Upper lobe of left lung (tissue), 4 donors: ENCODE measurements at regions not wholly inside any gene's neighbourhood (a gene's known extent, or its start where the extent isn't known, plus 50 kb on each side); places are given as distances from the start of the nearest gene placed in this dataset.

Experiments
- EP300 ChIP-seq, 4 donors: sonication (generic); formaldehyde crosslinking; IDR thresholded peaks; one replicate each; pipeline ENCODE4 v1.5.1; 2017; ENCODE audit warnings: antibody characterized with exemption in 4 of 4, control low read depth in 2 of 4
- POLR2AphosphoS5 ChIP-seq, 2 donors: sonication (generic); formaldehyde crosslinking; IDR thresholded peaks; one replicate each; pipeline ENCODE4 v1.5.1; 2017; ENCODE audit warnings: antibody characterized with exemption in 2 of 2
- TF ChIP-seq, protein P1 (sequence below), 6 experiments: fragments of 450-650 bp in 4 of 6; fragments of 200-600 bp in 2 of 6; sonication (generic) in 2 of 6; IDR thresholded peaks; one replicate each; pipeline ENCODE4 v1.5.1; 2016 to 2019; ENCODE audit warnings: antibody characterized with exemption in 6 of 6

DNA sequence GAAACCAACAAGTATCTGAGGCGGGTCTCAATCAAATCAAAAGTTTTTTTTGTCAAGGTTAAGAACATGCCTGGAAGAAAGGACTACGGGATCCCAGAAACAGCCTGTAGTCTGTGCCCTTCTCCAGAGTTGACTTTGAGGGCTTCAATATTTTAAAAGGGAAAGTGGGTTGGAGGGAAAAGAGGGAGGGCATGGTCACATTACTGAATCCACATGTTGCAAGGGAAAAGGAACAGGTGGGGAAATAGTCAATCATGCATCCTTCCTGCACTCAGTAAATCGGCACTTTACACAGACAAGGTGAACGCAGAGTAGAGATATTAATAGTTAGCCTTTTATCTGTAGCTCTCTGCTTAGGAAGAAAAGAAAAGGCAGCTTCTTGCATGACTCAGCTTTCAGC is 808.5 kb downstream of the UQCRFS1 start:
- TF ChIP-seq, protein P1, sequence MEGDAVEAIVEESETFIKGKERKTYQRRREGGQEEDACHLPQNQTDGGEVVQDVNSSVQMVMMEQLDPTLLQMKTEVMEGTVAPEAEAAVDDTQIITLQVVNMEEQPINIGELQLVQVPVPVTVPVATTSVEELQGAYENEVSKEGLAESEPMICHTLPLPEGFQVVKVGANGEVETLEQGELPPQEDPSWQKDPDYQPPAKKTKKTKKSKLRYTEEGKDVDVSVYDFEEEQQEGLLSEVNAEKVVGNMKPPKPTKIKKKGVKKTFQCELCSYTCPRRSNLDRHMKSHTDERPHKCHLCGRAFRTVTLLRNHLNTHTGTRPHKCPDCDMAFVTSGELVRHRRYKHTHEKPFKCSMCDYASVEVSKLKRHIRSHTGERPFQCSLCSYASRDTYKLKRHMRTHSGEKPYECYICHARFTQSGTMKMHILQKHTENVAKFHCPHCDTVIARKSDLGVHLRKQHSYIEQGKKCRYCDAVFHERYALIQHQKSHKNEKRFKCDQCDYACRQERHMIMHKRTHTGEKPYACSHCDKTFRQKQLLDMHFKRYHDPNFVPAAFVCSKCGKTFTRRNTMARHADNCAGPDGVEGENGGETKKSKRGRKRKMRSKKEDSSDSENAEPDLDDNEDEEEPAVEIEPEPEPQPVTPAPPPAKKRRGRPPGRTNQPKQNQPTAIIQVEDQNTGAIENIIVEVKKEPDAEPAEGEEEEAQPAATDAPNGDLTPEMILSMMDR (IDR thresholded peaks at IDR 0.05) = no peak
- TF ChIP-seq POLR2AphosphoS5 (IDR thresholded peaks at IDR 0.05) (no peak), EP300 (IDR thresholded peaks at IDR 0.05) (no peak)
